NCI-H1694 treated with DMSO at 0.1 percent for 48 hours (cell line): ENCODE measurements at regions not wholly inside any gene's neighbourhood (a gene's known extent, or its start where the extent isn't known, plus 50 kb on each side); places are given as distances from the start of the nearest gene placed in this dataset.

Experiments
- DNase-seq: peaks from one replicate; lab custom pipeline; 2025; lab: John Stamatoyannopoulos, UW

DNA sequence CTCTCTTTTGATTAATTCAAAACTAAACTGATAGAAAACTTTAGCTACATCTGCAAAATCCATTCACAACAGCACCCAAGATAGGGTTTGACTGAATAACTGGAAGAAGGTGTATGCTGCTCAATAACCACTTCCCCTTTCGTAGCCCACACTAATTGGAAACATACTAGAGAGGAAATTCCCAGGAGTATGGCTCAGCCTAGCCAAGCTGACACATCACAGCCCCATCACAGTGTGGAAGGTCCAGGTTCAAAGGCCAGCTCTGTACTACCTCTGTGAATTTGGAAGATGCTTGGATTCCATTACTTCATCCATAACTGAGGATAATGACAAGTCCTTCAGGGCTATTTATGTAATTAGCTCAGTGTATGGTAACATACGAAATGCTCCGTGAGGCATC lies 185.4 kb downstream of the FBXO15 start:
- DNase-seq, result no peak

DNA sequence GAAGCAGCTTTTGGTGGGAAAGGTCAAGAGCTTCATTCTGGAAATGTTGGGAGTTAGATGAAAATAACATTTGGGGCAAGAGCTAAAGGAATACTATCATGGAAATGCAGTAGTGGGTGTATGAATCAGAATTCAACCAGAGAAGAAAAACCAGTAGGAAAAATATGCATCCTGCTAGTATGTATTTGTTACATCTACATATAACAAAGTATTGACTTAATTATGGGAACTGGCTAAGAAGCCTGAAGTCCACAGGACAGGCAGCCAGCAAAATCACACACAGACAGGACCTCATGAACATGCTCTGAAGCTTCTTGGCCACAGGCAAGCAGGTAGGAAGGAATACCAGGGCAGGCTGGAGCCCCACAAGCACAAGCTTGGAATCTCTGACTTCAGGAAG lies 185.8 kb downstream of the FBXO15 start:
- DNase-seq, result no peak

DNA sequence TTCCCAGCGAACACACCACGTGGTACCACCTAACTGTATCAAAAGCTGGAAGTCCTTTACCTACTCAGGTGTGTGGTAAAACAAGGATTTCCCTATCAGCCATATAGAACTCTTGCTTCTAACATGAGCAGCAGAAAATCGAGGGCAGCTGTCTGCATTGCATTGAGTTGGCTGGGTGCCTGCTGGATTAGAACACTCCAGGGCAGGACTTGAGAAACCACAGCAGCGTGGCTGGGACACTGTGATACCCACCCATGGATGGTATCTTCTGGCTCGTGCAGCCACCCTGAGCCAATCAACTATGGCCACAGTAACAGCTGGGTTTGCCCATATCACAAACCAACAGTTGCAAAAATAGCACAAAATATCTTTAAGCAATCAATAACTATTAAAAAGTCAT lies 188.3 kb downstream of the FBXO15 start:
- no peak for DNase-seq

DNA sequence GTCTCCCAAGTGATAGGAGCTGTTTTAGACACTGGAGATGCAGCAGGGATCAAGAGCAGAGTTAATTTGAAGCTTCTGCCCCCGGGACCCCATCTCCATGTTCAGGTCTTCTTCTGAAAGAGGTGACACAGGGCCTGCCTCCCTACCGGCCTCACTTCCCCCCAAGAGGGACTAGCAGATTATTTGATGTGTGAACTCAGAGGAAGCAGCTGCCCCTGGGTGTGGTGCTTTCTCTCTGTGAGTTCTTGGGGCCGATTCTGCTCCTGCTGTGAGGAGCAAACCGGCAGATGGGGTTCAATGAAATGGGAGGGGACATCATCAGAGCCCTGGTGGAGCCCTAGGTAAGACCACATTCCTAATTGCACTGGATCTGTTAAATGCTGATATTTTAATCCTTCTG lies 193.4 kb downstream of the FBXO15 start:
- DNase-seq, result no peak

DNA sequence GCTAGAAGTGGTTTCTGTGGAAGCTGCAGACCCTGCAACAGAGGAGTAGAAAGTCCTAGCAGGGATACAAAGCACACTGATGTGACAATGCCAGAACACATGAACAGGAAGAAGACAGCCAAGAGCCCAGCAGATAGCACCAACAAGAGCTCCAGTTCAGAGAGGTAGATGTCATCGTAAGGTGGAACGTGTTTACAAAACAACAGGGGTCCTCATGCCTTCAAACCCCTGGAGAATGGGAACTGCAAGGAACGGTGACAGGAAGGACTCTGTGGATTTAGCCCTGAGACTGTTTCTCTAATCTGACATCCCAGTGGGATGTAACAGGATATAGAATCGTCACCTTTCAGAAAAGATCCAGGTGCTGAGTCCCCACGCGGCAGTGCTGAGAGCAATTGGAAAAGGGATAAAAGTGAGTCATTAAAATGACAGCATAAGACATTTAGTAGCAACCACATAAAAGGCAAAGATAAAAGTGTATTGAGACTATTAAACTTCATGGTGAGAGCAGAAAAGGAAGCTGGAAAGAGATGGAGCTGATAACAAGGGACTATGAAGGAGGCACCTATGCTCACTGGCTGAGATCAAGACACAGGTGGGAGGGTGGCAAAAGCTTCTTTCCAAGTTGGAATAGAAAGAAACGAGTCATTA lies 195.2 kb downstream of the FBXO15 start:
- no peak for DNase-seq

DNA sequence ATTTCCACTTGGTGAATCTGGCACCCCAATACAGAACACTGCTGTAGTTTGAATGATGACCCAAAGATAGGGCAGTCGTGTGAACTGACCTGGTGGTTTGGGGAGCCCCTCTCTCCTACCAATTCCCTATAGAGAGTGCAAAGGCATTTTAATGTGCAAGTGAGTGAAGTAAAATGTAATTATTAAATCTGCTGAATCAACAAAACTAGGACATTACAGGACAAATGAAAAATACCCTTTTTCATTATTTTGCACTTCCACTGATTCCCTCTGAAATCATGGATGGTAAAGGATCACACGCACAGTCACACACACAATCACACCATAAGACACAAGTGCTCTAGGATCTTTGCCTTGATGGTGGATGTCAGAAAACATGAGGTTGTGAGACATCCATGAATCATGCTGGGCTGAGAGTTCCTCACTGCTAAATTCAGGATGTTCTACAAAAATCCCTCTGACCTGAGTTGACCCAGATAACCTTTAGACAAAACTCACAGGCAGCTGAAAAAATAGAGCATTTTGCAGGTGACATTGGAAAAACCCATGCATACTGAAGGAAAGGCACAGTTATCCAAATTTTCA lies 197.4 kb downstream of the FBXO15 start:
- DNase-seq, result no peak

DNA sequence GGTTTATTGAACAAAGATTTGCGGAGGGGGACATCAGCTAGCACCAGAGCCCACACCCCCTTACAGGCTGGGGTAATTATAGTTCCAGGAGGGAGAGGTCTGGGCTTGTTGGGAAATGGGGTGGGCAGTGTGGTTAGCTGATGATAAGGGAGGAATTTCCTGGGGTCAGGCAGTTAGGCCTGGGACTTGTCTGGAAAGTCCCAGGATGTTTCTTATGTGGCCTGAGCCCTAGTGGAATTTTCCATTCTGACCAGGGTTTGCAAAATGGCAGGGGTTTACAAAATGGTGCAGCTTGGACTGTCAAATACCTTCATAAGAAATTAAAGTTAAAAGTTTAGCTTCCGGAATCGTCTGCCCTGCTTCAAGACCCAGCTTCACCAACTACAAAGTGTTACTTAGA lies 199.1 kb downstream of the FBXO15 start:
- DNase-seq, result no peak

DNA sequence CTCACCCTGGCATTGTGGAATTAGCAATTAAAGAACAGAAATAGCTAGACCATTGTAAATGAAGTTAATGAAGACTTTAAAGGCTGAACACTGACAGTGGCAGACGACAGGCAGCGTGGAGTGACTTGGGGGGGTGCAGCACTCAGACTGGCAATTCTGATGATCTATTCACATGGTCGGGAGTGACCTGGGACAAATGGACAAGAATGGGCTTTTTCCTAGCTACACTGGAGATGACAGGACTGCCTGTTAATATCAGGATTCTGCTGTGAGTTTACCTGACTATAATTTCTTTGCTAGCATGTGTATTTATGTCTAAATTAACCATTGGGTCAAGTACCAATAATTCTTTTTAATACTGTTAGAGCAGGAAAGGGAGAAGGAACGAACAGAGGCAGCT lies 199.6 kb downstream of the FBXO15 start:
- no peak for DNase-seq

DNA sequence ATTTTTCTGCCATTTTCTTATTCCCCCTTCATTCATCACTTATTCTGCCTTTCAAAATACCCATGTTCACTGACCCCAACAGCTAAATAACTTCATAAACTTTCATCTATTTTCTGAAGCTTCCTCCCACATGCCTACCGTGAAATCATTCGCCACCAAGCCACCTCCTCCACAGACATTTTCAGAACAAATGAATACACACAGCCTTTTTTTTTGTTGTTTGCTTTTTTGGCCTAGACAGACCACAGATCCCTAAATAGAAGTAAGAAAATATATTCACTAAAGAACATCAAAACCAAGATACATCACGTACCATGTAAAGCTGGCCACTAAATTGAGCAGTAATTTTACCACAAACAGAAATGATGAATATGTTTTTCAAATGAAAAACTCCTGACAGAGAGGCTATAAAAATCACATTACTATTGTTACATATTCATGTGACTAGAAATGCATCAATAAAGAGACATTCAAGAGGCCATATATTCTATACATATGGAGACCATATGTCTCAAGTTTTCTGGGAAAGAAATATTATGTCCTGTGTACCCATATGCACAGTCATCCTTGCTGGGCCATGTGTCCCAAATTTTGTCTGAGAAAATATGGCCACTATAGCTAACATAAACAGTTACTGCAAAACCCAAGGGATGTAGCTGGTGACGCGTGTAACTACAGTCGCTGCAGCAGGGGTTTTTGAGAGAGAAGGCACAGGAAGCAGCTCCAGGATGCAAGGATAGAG lies 200.3 kb downstream of the FBXO15 start:
- DNase-seq, result no peak

DNA sequence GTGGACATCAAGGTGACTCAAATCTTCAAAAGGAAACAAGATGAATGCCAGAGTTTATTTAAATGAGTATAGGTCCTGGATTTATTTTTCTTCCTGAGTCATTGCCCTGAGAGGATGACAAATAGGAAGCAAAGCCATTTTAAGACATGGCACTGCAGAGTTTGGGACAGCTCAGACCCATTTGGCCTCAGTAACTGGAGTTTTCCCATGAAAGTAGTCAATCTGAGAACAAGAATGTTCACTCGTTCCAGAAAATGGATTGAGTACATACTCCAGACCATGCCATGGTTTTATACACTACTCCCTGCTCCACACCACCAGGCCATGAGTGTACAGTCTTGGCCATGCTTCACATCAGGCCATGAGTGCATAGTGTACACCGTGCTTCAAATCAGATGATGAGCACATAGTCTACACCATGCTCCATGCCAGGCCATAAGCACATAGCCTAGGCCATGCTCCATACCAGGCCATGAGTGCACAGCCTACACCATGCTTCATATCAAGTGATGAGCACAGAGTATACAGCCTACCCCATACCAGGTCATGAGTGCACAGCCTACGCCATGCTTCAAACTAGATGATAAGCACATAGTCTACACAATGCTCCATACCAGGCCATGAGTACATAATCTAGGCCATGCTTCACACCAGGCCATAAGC lies 202.4 kb downstream of the FBXO15 start:
- no peak for DNase-seq

DNA sequence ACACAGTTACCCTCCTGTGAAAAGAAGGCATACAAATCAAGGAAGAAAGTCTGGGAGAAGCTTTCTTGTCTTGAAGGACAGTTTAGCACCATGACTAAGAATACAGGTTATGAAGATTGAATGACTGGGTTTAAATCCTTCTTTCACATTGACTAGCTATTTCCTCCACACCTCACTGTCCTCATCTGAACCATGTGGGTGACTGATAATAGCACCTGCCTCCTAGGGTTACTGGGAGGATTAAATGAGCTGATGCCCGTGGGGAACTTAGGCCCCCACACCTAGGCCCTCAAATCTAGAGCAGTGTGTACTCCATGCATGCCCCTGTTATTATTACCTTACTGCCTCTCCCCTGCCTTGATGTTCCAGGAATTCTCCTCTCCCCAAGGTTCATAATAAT lies 202.9 kb downstream of the FBXO15 start:
- DNase-seq, result no peak

DNA sequence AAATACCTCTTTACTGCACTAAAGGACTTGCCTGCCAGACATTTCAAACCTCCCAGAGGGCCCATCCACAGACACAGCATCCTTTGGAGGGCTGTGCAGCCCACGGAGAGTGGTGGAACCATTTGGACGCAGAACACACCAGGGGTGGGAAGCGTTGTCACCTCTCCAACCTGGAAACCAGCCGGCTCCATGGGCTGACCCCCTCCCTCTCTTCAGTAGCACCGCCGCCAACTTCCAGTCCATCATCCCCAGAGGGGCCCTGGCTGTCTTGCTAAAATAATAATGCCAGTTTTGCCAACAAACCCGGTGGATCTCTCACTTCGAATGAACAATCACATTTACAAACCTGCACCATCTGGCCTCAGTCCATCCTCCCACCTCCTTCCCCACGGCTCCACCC lies 203.9 kb downstream of the FBXO15 start:
- no peak for DNase-seq

DNA sequence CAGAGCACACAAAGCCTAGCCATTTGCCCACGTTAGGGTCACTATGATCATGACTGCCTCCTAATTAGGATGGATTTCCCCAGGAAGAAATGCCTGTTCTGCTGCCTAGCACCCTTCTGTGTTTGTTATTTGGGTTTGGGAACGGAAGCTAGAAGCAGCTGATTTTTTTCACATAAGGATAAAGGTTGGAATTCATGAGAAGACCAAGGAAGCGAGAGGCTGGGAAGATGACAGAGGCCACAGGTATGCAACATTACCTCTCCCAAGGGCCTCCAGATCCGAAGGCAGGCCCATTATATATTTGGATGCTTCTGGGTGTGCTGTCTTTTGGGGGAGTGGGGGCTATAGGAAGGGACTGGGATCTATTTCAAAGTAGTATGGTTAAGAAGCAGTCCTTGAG lies 204.7 kb downstream of the FBXO15 start:
- DNase-seq, result no peak

DNA sequence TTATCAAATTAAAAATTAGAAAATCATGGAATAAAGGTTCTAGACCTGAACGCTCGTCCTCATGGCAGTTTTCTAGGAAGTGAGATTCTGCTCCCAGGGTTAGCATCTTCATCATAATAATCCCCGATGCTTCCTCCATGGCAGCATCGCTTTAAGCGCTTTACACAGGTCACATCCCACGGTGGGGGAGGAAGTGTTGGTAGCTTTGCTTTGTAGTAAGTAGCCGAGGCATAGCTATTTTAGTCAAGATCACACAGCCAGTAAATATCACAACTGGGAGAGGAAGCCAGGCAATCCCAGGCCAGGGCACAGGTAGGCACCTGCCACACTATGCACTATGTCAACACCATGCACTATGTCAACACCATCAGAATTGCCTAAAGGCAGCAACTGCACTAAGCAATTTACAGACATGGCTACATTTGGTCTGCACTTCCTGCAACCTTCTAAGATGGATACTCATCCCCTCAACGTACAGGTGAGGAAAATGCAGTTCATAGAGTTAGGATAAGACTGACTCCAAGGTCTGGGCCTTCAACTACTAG lies 205.5 kb downstream of the FBXO15 start:
- no peak for DNase-seq

DNA sequence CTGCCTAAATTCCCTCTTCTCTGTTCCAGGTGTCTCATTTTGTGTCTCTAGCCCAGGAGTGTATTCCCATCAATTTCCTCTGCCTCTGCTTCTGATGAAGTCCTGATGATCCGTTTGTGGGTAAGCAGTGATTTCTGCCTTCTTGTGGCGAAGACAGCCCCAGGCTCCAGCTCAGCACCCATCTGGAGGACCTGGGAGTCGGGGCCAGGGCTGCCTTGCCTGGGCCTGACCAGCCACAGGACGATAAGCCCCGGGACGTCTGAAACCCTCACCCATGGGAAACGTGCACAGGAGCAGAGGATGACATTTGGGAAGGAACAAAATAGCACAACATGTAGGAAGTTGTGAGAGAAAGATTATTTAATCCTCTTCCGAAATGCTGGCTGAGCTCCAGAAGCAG lies 206.9 kb downstream of the FBXO15 start:
- no peak for DNase-seq

DNA sequence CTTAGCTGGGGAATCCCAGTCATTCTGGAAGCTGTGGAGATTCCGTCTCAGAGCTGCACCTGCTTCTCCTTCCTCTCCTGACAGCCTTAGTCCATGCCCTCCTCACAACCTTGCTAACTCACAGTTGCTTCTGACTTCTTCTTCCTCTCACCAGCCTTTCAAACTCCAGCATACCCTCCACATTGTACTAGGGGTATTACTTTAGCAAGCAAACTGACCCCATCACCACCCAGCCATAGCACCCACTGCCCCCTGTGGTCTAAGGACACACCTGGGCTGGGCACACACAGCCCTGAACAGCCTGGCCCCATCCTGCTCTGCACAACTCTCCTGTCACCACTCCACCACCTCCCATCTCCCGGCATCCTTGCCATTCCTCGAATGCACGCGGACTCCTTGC lies 208.2 kb downstream of the FBXO15 start:
- DNase-seq, result no peak

DNA sequence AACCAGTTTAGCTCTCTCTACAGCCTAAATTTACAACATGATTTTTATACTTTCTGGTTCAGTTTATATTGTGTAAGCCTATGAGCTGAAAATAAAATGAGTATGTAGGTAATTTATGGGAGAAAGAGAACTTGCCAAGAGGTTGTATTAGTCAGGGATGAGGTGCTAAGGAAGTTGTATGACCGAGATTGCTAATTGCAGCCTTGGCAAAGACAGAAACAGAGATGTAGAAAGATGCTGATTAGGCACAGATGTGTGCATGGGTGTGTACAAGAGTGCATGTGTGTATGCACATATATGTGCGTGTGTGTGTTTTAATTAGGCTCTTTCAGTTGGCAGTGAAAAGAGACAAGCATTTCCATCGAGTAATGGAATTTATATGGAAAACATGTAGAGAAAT lies 213.9 kb downstream of the FBXO15 start:
- no peak for DNase-seq

DNA sequence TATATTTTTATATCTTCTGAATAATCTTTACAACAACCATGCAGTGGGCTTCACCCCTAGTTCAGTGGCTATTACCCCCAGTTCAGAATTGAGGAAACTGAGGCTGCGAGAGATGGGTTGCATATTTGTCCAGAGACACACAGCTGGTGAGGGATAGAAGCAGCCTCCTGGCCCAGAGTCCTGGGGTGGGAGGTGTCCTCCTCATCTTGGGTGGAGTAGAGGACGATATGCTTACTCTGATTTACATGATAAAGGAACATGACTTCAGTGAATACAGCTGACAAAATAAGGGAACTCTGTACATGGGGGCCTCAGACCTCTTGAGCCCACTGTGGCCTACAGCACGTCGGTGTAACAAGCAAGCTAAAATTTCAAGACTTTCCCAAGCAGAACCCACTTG lies 214.7 kb downstream of the FBXO15 start:
- DNase-seq, result no peak

DNA sequence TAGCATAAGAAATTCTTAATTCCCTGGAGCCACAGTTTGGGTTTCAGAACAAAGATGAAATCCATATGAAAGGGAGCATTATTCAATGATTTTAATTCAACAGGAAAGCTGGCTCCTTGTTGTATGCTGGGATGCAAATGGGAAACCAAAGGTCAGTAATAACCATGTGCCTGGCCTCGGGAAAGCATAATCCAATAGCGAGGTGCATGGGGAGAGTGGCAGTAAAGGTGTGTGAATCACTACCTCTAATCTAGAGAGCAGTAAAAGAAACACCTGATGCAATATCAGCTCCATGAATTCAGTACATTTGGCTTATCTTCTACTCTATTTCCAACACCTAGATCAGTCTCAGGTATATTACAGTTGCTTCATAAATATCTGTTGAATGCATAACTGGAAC lies 220.1 kb downstream of the FBXO15 start:
- DNase-seq, result no peak

DNA sequence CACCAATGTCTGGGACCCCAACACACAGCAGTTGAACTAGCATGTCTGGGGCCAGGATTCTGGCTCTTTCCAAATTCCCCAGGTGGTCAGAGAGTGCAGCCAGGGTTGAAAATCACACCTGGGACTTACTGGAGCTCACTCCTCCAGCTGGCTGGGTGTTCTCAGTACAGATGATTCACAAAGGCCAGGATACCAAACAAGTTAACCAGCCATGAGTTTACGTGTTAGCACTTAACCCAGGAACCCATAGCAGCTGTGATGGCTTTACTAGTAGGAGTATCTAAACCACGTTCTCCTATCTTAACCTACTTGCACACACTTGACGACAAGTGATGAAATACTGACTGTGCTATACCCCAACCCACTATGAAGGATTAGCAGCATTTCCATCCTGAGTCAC lies 222.8 kb downstream of the FBXO15 start:
- DNase-seq, result no peak

DNA sequence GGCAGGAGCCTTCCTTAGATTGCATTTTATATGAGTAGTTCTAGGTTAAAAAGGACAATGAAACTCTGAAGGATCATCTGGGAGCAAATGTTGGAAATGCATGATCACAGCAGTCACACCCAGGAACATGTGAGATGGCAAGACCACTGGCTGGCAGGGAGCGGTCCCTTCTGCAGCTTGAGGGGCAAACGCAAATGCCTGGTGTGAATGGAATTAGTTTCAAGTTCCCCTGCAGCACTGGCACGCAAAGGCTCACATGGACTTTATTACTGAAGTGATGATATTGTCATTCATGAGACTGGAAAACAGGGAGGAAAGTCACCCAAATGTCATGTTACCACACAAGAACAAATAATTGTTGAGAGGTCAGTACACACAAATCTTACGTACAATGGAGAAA lies 223.3 kb downstream of the FBXO15 start:
- no peak for DNase-seq

DNA sequence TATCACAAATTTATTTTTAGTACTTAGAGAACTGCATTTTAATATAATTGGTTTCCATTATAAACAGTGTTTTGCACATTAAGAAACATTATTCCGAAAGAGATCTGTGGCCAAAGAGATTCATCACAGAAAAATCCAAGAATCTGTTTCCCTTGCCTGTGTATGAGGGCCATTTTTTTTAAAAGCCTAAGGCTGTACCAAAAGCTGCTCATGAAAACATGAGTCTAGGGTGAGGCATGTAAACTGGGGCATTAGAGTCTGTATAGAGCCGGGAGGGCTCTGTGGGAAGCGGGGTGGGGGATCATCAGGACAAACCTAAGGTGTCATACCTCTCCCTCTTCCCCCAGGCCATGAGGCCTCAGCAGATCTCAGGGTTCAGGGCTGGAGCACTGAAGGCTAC lies 223.8 kb downstream of the FBXO15 start:
- DNase-seq, result no peak

DNA sequence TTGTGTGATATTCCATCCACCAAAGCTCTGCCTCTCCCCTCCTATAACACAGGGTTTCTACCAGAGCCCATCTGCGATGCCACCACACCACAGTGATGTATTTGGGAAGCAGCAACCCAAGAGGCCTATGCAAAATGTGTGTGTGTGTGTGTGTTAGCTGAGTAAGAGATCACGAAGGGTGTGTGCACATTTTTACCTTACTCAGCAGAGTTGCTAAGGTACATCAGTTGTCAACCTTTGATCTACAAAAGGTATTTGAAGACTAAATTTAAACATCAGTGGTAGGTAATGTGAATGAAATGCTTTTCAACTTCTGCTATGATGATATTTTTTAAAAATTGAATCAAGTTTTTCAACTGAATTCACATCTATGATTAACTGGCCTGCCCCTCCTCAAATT lies 227.6 kb downstream of the FBXO15 start:
- DNase-seq, result no peak
